Endodermal cell (in vitro differentiated cells): ENCODE measurements at regions not wholly inside any gene's neighbourhood (a gene's known extent, or its start where the extent isn't known, plus 50 kb on each side); places are given as distances from the start of the nearest gene placed in this dataset.
A peak's percentile ranks its signal among the peaks of the same experiment; 100 is the strongest.

Source experiments
- DNase-seq: peaks from one replicate; pipeline ENCODE4 v3.0.0-alpha.2; 2017
- H3K27ac ChIP-seq: 2 replicates; pipeline ENCODE4 v1.5.1; 2013; ENCODE audit warnings: mild to moderate bottlenecking, low read depth, low read length, moderate library complexity
- H3K27me3 ChIP-seq: 2 replicates; pipeline ENCODE4 v1.6.1; 2013; ENCODE audit warnings: mild to moderate bottlenecking, low read length, moderate library complexity; ENCODE audit not compliant: insufficient read depth, control insufficient read depth, poor library complexity, severe bottlenecking
- H3K36me3 ChIP-seq: 2 replicates; pipeline ENCODE4 v1.7.0; 2013; ENCODE audit warnings: mild to moderate bottlenecking, low read length, moderate library complexity; ENCODE audit not compliant: control insufficient read depth, insufficient read depth
- H3K4me1 ChIP-seq: one replicate; pipeline ENCODE4 v1.7.0; 2013; ENCODE audit warnings: low read length; ENCODE audit not compliant: control insufficient read depth, insufficient read depth
- H3K4me3 ChIP-seq: 2 replicates; pipeline ENCODE4 v1.5.1; 2013; ENCODE audit warnings: mild to moderate bottlenecking, low read length, moderate library complexity
- H3K9ac ChIP-seq: 2 replicates; pipeline ENCODE4 v1.6.1; 2013; ENCODE audit warnings: mild to moderate bottlenecking, low read length, moderate library complexity; ENCODE audit not compliant: poor library complexity, severe bottlenecking; ENCODE audit errors: extremely low read depth
- H3K9me3 ChIP-seq: 2 replicates; pipeline ENCODE4 v1.6.1; 2013; ENCODE audit warnings: mild to moderate bottlenecking, low read length, moderate library complexity; ENCODE audit not compliant: control insufficient read depth
- H3K27ac Mint-ChIP-seq: 2 replicates; pipeline ENCODE4 v1.8.0; 2020; ENCODE audit warnings: mixed read lengths
- H3K27me3 Mint-ChIP-seq: 2 replicates; pipeline ENCODE4 v1.8.0; 2021; ENCODE audit warnings: mild to moderate bottlenecking, mixed read lengths; ENCODE audit not compliant: insufficient read depth
- H3K36me3 Mint-ChIP-seq: 2 replicates; pipeline ENCODE4 v1.8.0; 2020; ENCODE audit warnings: low read depth, mixed read lengths
- H3K4me1 Mint-ChIP-seq: 2 replicates; pipeline ENCODE4 v1.8.0; 2020; ENCODE audit warnings: mixed read lengths
- H3K4me3 Mint-ChIP-seq: 2 replicates; pipeline ENCODE4 v1.8.0; 2020; ENCODE audit warnings: mild to moderate bottlenecking, moderate library complexity, mixed read lengths
- H3K9me3 Mint-ChIP-seq: 2 replicates; pipeline ENCODE4 v1.8.0; 2020; ENCODE audit warnings: mild to moderate bottlenecking, mixed read lengths
- CTCF ChIP-seq: fragments of 200-600 bp; sonication (generic); conservative IDR thresholded peaks from 2 replicates; pipeline ENCODE4 v1.5.0; 2021; ENCODE audit warnings: antibody characterized with exemption, mild to moderate bottlenecking
- WGBS, 2 experiments: methylation state at CpG; one replicate each; pipeline versions ENCODE4 v1.1.5 to v1.1.7; 2013; ENCODE audit warnings: missing lambda C conversion rate in 2 of 2, mixed read lengths in 1 of 2; ENCODE audit not compliant: insufficient coverage in 1 of 2, insufficient read length in 1 of 2; 5-methylcytosine and 5-hydroxymethylcytosine counted together

GRCh38 chr2:209324281-209324680 lies 99.6 kb upstream of the MAP2 start:
- Mint-ChIP-seq H3K9me3 (no peaks in the 10 kb centered on the region), H3K27me3 (no peaks in the 10 kb centered on the region), H3K27ac (no peak overlapping the region), H3K36me3 (no peaks in the 10 kb centered on the region), H3K4me3 (no peak overlapping the region), H3K4me1 (no peaks in the 10 kb centered on the region)
- H3K27ac ChIP-seq = no peak overlapping the region
- H3K36me3 ChIP-seq = no peaks in the 10 kb centered on the region
- no peaks in the 10 kb centered on the region for H3K9me3 ChIP-seq
- H3K27me3 ChIP-seq = no peaks in the 10 kb centered on the region
- no peak for TF ChIP-seq CTCF
- no peaks in the 10 kb centered on the region for H3K4me1 ChIP-seq
- no peak for DNase-seq
- H3K9ac ChIP-seq = no peak overlapping the region
- H3K4me3 ChIP-seq = no peak overlapping the region

DNA sequence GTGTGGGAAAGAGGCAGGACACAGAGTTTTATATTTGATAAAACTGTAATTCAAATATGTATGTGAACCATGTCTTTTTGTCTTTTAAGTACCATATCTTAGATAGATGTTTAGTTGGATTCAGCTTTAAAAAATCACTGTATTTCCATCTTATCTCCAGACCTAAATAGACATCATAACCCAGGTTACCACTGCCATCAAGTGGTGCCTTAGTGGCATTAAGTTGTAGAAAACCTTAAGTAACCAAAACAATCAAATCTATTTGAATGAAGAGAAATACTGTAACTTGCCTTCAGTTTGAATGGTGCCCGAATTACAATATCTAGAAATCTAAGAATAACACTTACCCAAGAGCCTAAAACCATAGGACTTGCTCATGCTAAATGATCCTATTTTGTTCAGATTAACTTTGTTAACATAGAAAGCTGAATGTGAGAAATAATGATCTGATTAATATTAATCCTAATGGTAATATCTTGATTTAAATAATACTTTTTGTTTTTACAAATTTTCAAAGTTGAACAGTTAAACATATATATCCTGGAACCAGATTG lies 92.5 kb upstream of the MAP2 start:
- H3K4me3 Mint-ChIP-seq = no peak overlapping the region
- Histone ChIP-seq H3K4me3 (no peak overlapping the region), H3K9me3 (no peaks in the 10 kb centered on the region), H3K4me1 (no peaks in the 10 kb centered on the region), H3K36me3 (no peaks in the 10 kb centered on the region), H3K9ac (no peak overlapping the region), H3K27me3 (no peaks in the 10 kb centered on the region), H3K27ac (no peak overlapping the region)
- 25% methylated on average over 1 of the region's 1 CpG; no CpG with 5 or more reads in 1 of the 2 experiments for WGBS, 2 experiments
- peaks cover 4% of the 10 kb centered on the region for H3K9me3 Mint-ChIP-seq
- H3K27me3 Mint-ChIP-seq = peaks cover 2% of the 10 kb centered on the region
- peak; percentile 37 for DNase-seq
- no peak overlapping the region for H3K27ac Mint-ChIP-seq
- TF ChIP-seq CTCF = peak; percentile 82
- no peaks in the 10 kb centered on the region for H3K4me1 Mint-ChIP-seq
- H3K36me3 Mint-ChIP-seq = no peaks in the 10 kb centered on the region

DNA sequence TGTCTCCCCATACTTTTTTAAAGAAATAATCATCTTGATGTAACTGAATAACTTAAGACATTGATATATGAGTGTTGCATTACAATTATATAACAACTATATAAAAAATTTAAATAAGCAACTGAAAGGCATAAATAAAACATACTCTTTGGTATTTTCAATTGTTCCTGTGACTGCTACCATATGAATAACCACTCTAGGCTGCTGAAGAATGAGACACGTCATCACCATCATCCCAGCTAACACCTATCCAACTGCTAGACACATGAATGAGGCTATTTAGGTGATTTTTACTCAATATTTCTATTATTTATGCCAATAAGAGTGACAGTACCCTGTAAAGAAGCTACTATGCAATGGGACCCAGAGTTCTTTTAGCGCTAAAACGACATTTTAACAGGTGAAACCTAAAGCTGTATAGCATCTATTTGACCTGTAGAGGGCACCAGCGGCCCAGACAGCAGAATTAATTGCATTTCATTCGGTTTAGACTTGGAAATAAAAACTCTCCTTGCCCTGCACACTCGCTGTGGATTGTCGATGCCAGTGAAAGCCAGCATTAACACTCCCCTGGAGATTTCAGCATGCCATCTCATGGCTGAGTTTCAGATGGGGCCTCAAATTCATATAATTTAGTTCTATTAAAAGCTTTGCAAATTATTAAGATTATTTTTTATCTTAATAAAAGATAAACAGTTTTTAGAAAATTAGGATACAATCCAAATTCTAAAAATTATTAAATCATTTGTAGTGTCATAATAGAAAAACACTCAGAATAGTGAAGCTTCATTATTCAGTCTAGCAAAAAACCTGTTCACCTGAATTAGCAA lies 89.4 kb upstream of the MAP2 start:
- H3K27me3 ChIP-seq = no peaks in the 10 kb centered on the region
- peak; percentile 95 for TF ChIP-seq CTCF
- peak; percentile 76 for DNase-seq
- H3K9ac ChIP-seq = no peak overlapping the region
- no peak overlapping the region for H3K4me3 Mint-ChIP-seq
- H3K4me1 ChIP-seq = no peaks in the 10 kb centered on the region
- no peak overlapping the region for H3K27ac ChIP-seq
- peaks cover 2% of the 10 kb centered on the region for H3K27me3 Mint-ChIP-seq
- peaks cover 4% of the 10 kb centered on the region for H3K9me3 Mint-ChIP-seq
- H3K4me1 Mint-ChIP-seq = no peaks in the 10 kb centered on the region
- H3K27ac Mint-ChIP-seq = no peak overlapping the region
- H3K36me3 ChIP-seq = no peaks in the 10 kb centered on the region
- H3K4me3 ChIP-seq = no peak overlapping the region
- 0 to 14% methylated on average over 5 to 7 of the region's 7 CpGs for WGBS, 2 experiments
- H3K9me3 ChIP-seq = no peaks in the 10 kb centered on the region
- no peaks in the 10 kb centered on the region for H3K36me3 Mint-ChIP-seq
